ENCODE measurements at regions not wholly inside any gene's neighbourhood (a gene's known extent, or its start where the extent isn't known, plus 50 kb on each side); places are given as distances from the start of the nearest gene placed in this dataset.

DNA sequence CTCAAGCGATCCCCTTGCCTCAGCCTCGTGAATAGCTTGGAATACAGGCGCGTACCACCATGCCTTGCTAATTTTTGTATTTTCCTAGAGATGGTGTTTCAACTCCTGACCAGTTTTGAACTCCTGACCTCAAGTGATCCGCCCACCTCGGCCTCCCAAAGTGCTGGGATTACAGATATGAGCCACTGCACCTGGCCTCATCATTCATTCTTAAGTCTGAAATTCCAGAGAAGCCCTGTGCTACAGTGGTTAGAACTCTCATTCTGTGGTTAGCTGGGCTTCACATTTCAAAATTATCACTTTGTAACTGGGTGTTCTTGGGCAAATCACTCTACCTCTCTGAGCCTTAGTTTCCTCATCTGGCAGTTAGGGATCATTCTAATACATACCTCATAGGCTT lies 86.1 kb upstream of the POU3F1 start:
- Mint-ChIP-seq H3K4me1 (ENCODE audit: insufficient read depth, unreplicated experiment) (peaks cover 4% of the 10 kb centered on the region), H3K27me3 (ENCODE audit: insufficient read depth, unreplicated experiment) (no peaks in the 10 kb centered on the region), H3K27ac (ENCODE audit: low read depth, unreplicated experiment) (no peak overlapping the region), H3K4me3 (ENCODE audit: unreplicated experiment) (no peak overlapping the region), H3K36me3 (ENCODE audit: insufficient read depth, unreplicated experiment) (peaks cover 6% of the 10 kb centered on the region), H3K9me3 (ENCODE audit: unreplicated experiment) (no peaks in the 10 kb centered on the region)
- intact Hi-C loops (cut with micrococcal nuclease): no loop called here
- no peak for DNase-seq (ENCODE audit: unreplicated experiment)
- ChIA-PET POLR2A (interaction anchor here (0.6 kb wide), 1 partner anchor 87 kb away, joined by 3 read pairs; no protein-coding TSS in a partner anchor), CTCF (no interaction called here)
- no TSS peak for BruUV-seq (replicated peaks)
- TF ChIP-seq, protein P1, sequence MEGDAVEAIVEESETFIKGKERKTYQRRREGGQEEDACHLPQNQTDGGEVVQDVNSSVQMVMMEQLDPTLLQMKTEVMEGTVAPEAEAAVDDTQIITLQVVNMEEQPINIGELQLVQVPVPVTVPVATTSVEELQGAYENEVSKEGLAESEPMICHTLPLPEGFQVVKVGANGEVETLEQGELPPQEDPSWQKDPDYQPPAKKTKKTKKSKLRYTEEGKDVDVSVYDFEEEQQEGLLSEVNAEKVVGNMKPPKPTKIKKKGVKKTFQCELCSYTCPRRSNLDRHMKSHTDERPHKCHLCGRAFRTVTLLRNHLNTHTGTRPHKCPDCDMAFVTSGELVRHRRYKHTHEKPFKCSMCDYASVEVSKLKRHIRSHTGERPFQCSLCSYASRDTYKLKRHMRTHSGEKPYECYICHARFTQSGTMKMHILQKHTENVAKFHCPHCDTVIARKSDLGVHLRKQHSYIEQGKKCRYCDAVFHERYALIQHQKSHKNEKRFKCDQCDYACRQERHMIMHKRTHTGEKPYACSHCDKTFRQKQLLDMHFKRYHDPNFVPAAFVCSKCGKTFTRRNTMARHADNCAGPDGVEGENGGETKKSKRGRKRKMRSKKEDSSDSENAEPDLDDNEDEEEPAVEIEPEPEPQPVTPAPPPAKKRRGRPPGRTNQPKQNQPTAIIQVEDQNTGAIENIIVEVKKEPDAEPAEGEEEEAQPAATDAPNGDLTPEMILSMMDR (IDR thresholded peaks at IDR 0.05; ENCODE audit: unreplicated experiment): no peak

DNA sequence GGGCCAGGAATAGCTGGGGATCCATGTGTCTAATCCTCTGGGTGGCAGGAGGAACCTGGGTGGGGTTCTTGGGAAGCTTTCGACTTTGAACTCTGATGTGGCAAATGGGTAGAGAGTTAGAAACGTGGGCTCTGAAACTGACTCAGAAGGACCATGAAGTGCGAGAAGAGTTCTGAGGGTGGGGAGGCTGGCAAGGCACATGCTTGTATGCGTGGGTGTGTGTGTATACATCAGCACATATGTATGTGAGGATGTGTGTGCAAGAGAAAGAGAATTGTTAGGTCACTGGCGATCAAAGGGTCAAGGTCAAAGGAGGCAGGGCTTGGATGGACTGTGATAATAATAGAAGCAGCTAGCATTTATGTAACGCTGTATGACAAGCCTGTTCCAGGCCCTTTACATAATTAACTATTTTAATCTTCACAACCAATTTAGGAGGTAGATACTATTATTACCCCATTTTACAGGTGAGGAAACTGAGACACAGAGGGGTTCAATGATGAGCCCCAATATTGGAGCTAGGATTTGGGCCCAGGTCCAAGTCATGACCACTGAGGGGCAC lies 84.5 kb upstream of the POU3F1 start:
- Mint-ChIP-seq H3K27me3 (ENCODE audit: insufficient read depth, unreplicated experiment) (no peaks in the 10 kb centered on the region), H3K36me3 (ENCODE audit: insufficient read depth, unreplicated experiment) (peaks cover 6% of the 10 kb centered on the region), H3K4me3 (ENCODE audit: unreplicated experiment) (no peak overlapping the region), H3K4me1 (ENCODE audit: insufficient read depth, unreplicated experiment) (peaks cover 12% of the 10 kb centered on the region), H3K27ac (ENCODE audit: low read depth, unreplicated experiment) (no peak overlapping the region), H3K9me3 (ENCODE audit: unreplicated experiment) (no peaks in the 10 kb centered on the region)
- CTCF ChIA-PET: interaction anchor here (0.8 to 1.0 kb wide), 2 partner anchors 9 to 80 kb away, joined by 3 read pairs; no protein-coding TSS in a partner anchor
- intact Hi-C loops (cut with micrococcal nuclease): no loop called here
- DNase-seq (ENCODE audit: unreplicated experiment): no peak
- TF ChIP-seq, protein P1 (IDR thresholded peaks at IDR 0.05; ENCODE audit: unreplicated experiment): no peak
- POLR2A ChIA-PET: no interaction called here
- no TSS peak for BruUV-seq (replicated peaks)

DNA sequence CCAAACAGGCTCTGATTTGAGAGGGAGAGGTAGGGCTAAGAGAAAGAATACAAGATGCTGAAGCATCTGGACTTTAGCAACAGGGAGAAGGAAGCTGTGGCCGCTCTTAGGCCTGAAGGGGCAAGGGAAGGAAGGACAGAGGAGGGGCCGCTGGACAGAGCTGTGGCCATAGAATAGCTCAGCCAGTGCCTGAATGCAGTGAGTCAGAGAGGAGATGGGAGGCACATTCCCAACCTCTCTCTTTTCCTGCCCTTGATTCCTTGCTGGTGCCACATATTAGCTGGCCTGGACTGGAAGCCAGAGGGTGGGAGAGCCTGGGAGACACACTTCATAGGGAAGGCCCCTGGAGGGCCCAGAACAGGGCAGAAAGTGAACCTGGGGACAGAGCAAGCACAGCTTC lies 83.4 kb upstream of the POU3F1 start:
- Mint-ChIP-seq H3K36me3 (ENCODE audit: insufficient read depth, unreplicated experiment) (peaks cover 6% of the 10 kb centered on the region), H3K9me3 (ENCODE audit: unreplicated experiment) (no peaks in the 10 kb centered on the region), H3K27me3 (ENCODE audit: insufficient read depth, unreplicated experiment) (no peaks in the 10 kb centered on the region), H3K4me1 (ENCODE audit: insufficient read depth, unreplicated experiment) (peaks cover 19% of the 10 kb centered on the region), H3K4me3 (ENCODE audit: unreplicated experiment) (no peak overlapping the region), H3K27ac (ENCODE audit: low read depth, unreplicated experiment) (no peak overlapping the region)
- intact Hi-C loops (cut with micrococcal nuclease): no loop called here
- BruUV-seq (replicated peaks): no TSS peak
- DNase-seq (ENCODE audit: unreplicated experiment): no peak
- TF ChIP-seq, protein P1 (IDR thresholded peaks at IDR 0.05; ENCODE audit: unreplicated experiment): no peak
- ChIA-PET CTCF (interaction anchor here (0.5 to 1.2 kb wide), 4 partner anchors 8 to 964 kb away, joined by 3 to 10 read pairs (median 3); no protein-coding TSS in a partner anchor), POLR2A (interaction anchor here (1.3 to 1.9 kb wide), 2 partner anchors 9 to 13 kb away, joined by 3 to 9 read pairs; no protein-coding TSS in a partner anchor)

DNA sequence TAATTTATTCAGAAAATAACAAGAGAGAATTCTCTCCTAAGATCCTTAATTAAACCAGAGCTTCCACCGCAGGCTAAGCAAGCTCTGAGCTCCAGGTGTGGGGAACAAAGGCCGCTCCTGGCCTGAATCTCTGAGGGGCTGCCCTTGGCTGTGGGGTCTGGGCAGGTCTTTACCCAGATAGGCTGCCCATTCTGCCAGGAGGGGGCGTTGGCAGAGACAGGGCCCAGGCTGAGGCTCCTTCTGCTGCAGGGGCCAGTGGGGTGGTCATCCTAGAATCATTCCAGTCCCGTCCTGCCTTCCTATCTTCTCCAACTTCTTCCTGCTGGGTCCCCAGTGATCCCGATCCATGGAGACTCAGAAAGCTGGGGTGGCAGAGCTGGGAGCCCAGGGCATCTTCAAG lies 82.9 kb upstream of the POU3F1 start:
- ChIA-PET CTCF (interaction anchor here (1.0 to 1.2 kb wide), 2 partner anchors 9 to 15 kb away, joined by 3 to 10 read pairs; no protein-coding TSS in a partner anchor), POLR2A (interaction anchor here (1.3 to 1.9 kb wide), 2 partner anchors 9 to 12 kb away, joined by 3 to 9 read pairs; no protein-coding TSS in a partner anchor)
- peaks cover 24% of the 10 kb centered on the region for H3K4me1 Mint-ChIP-seq (ENCODE audit: insufficient read depth, unreplicated experiment)
- DNase-seq (ENCODE audit: unreplicated experiment): no peak
- no TSS peak for BruUV-seq (replicated peaks)
- peaks cover 6% of the 10 kb centered on the region for H3K36me3 Mint-ChIP-seq (ENCODE audit: insufficient read depth, unreplicated experiment)
- H3K27ac Mint-ChIP-seq (ENCODE audit: low read depth, unreplicated experiment): no peak overlapping the region
- no peaks in the 10 kb centered on the region for H3K9me3 Mint-ChIP-seq (ENCODE audit: unreplicated experiment)
- intact Hi-C loops (cut with micrococcal nuclease): no loop called here
- TF ChIP-seq, protein P1 (IDR thresholded peaks at IDR 0.05; ENCODE audit: unreplicated experiment): no peak
- no peak overlapping the region for H3K4me3 Mint-ChIP-seq (ENCODE audit: unreplicated experiment)
- H3K27me3 Mint-ChIP-seq (ENCODE audit: insufficient read depth, unreplicated experiment): no peaks in the 10 kb centered on the region
